DOHH2 (cell line): ENCODE measurements at regions not wholly inside any gene's neighbourhood (a gene's known extent, or its start where the extent isn't known, plus 50 kb on each side); places are given as distances from the start of the nearest gene placed in this dataset.
"Not testable (repeated sequence)": the region's sequence is repeated elsewhere in the genome, so short reads cannot be mapped to it uniquely, and the experiment has no call there.

ENCODE experiments used
- H3F3A ChIP-seq: fragments of 200-600 bp; sonication (generic), shearing (Covaris generic); 2 replicates; pipeline ENCODE4 v1.6.0; 2016; ENCODE audit warnings: antibody characterized with exemption, mild to moderate bottlenecking; ENCODE audit not compliant: control insufficient read depth, insufficient read depth
- H3K27ac ChIP-seq: fragments of 200-600 bp; sonication (generic); 2 replicates; pipeline ENCODE4 v1.5.1; 2014; ENCODE audit warnings: low read depth, mild to moderate bottlenecking, low read length, moderate library complexity
- H3K27me3 ChIP-seq: fragments of 200-600 bp; sonication (generic); 2 replicates; pipeline ENCODE4 v1.6.1; 2014; ENCODE audit warnings: mild to moderate bottlenecking, low read length, mixed read lengths; ENCODE audit not compliant: control insufficient read depth
- H3K36me3 ChIP-seq: fragments of 200-600 bp; sonication (generic); 2 replicates; pipeline ENCODE4 v1.6.1; 2014; ENCODE audit warnings: mild to moderate bottlenecking, low read length, moderate library complexity, mixed read lengths; ENCODE audit not compliant: control insufficient read depth
- H3K4me1 ChIP-seq: fragments of 200-600 bp; sonication (generic); 2 replicates; pipeline ENCODE4 v1.6.1; 2014; ENCODE audit warnings: mild to moderate bottlenecking, low read length, mixed read lengths; ENCODE audit not compliant: control insufficient read depth
- H3K4me2 ChIP-seq: fragments of 200-600 bp; sonication (generic); 2 replicates; pipeline ENCODE4 v1.6.0; 2014; ENCODE audit warnings: mild to moderate bottlenecking, low read length, moderate library complexity
- H3K4me3 ChIP-seq: fragments of 200-600 bp; sonication (generic); 2 replicates; pipeline ENCODE4 v1.5.1; 2014; ENCODE audit warnings: mild to moderate bottlenecking, low read length, mixed read lengths
- H3K79me2 ChIP-seq: fragments of 200-600 bp; sonication (generic); 2 replicates; pipeline ENCODE4 v1.6.1; 2014; ENCODE audit warnings: mild to moderate bottlenecking, low read length, mixed read lengths; ENCODE audit not compliant: control insufficient read depth
- H3K9me2 ChIP-seq: fragments of 200-600 bp; sonication (generic); replicated peaks from 2 replicates; pipeline ENCODE4 v1.6.1; 2014; ENCODE audit warnings: mild to moderate bottlenecking, low read length, mixed read lengths; ENCODE audit not compliant: control insufficient read depth
- H3K9me3 ChIP-seq: fragments of 200-600 bp; sonication (generic); 2 replicates; pipeline ENCODE4 v1.6.1; 2014; ENCODE audit warnings: antibody characterized with exemption, low read length, mixed read lengths; ENCODE audit not compliant: control insufficient read depth, insufficient read depth
- H4K20me1 ChIP-seq: fragments of 200-600 bp; sonication (generic); 2 replicates; pipeline ENCODE4 v1.6.0; 2014; ENCODE audit warnings: low read depth, mild to moderate bottlenecking, antibody characterized with exemption, low read length, moderate library complexity; ENCODE audit not compliant: control insufficient read depth, insufficient read depth
- EZH2phosphoT487 ChIP-seq: fragments of 200-600 bp; sonication (generic); IDR thresholded peaks from 2 replicates; pipeline ENCODE4 v1.6.1; 2017; ENCODE audit warnings: borderline replicate concordance, mild to moderate bottlenecking, antibody characterized with exemption, low read length, moderate library complexity, mixed read lengths
- TF ChIP-seq, protein P1 (sequence below): fragments of 200-600 bp; sonication (generic); IDR thresholded peaks from one replicate; pipeline ENCODE4 v1.5.1; 2014; ENCODE audit warnings: antibody characterized with exemption, mild to moderate bottlenecking, low read depth, low read length; ENCODE audit not compliant: poor library complexity, severe bottlenecking

- no peaks in the 10 kb centered on the region for H3K4me1 ChIP-seq
- H3K27ac ChIP-seq, result no peak overlapping the region
- H3K27me3 ChIP-seq, result no peaks in the 10 kb centered on the region
- no peaks in the 10 kb centered on the region for H3K79me2 ChIP-seq
- H3K36me3 ChIP-seq, result no peaks in the 10 kb centered on the region
- no peak for TF ChIP-seq EZH2phosphoT487
- TF ChIP-seq, protein P1, sequence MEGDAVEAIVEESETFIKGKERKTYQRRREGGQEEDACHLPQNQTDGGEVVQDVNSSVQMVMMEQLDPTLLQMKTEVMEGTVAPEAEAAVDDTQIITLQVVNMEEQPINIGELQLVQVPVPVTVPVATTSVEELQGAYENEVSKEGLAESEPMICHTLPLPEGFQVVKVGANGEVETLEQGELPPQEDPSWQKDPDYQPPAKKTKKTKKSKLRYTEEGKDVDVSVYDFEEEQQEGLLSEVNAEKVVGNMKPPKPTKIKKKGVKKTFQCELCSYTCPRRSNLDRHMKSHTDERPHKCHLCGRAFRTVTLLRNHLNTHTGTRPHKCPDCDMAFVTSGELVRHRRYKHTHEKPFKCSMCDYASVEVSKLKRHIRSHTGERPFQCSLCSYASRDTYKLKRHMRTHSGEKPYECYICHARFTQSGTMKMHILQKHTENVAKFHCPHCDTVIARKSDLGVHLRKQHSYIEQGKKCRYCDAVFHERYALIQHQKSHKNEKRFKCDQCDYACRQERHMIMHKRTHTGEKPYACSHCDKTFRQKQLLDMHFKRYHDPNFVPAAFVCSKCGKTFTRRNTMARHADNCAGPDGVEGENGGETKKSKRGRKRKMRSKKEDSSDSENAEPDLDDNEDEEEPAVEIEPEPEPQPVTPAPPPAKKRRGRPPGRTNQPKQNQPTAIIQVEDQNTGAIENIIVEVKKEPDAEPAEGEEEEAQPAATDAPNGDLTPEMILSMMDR, result no peak
- no peak overlapping the region for H3K4me2 ChIP-seq
- no peaks in the 10 kb centered on the region for H4K20me1 ChIP-seq
- H3K4me3 ChIP-seq, result no peak overlapping the region
- H3K9me3 ChIP-seq, result 0 out of 2 replicates have a peak, but pooled peaks cover 2% of the 10 kb centered on the region
- no peaks in the 10 kb centered on the region for H3F3A ChIP-seq
- no peaks in the 10 kb centered on the region for H3K9me2 ChIP-seq
Observed at GRCh38 chrX:1876041-1876440, 261.2 kb downstream of the ASMT start.

DNA sequence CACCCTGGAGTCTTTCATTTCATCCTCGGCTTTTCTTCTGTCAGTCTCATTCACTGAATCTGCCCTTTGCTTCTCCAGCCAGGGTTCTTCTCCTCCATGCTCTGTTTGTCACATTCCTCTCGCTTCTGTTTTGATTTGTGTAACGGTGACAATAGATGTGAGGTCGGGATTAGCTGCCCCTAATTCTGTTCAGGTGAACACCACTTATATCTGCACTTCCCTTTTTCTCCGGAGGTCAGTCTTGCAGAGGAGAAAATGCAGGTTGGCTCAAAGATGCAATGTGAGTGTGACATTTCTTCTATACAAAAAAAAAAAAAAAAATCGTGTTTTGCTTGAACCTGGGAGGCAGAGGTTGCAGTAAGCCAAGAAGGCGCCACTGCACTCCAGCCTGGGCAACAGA, 262.9 kb downstream of the ASMT start:
- Histone ChIP-seq H3K9me2 (no peaks in the 10 kb centered on the region), H3K36me3 (no peaks in the 10 kb centered on the region), H3F3A (no peaks in the 10 kb centered on the region), H4K20me1 (no peaks in the 10 kb centered on the region), H3K27ac (no peak overlapping the region), H3K27me3 (no peaks in the 10 kb centered on the region), H3K79me2 (no peaks in the 10 kb centered on the region), H3K4me1 (no peaks in the 10 kb centered on the region), H3K4me3 (no peak overlapping the region), H3K9me3 (0 out of 2 replicates have a peak, but pooled peaks cover 2% of the 10 kb centered on the region), H3K4me2 (no peak overlapping the region)
- TF ChIP-seq, protein P1, result no peak
- no peak for TF ChIP-seq EZH2phosphoT487

GRCh38 chrX:1880884-1881817, 266.3 kb downstream of the ASMT start:
- not testable (repeated sequence) for H3K27ac ChIP-seq, H3F3A ChIP-seq, H3K4me1 ChIP-seq

DNA sequence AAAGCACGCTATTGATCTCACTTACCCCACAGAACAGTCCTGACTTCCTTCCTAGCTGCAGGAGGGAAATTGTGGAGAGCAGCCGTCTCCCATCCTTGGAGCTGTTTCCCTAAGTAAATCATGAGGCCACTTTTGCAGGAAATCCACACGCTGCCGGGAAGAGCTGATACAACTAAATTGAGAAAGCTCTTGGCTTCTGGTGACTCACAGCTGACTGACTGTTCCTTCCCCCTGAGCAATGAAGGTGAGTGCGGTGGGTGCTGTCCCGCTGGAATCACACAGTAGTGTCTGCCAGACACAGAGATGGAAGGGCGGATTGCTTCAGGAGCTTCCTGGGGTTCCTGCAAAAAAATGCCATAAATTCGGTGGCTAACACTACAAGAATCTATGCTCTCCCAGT, 268.9 kb downstream of the ASMT start:
- no peaks in the 10 kb centered on the region for H3K27me3 ChIP-seq
- H3K36me3 ChIP-seq, result no peaks in the 10 kb centered on the region
- H3K4me1 ChIP-seq, result no peaks in the 10 kb centered on the region
- H3K9me3 ChIP-seq, result no peaks in the 10 kb centered on the region
- H3K27ac ChIP-seq, result no peak overlapping the region
- no peaks in the 10 kb centered on the region for H3K9me2 ChIP-seq
- no peaks in the 10 kb centered on the region for H3K79me2 ChIP-seq
- TF ChIP-seq, protein P1, result no peak
- TF ChIP-seq EZH2phosphoT487, result no peak
- no peaks in the 10 kb centered on the region for H4K20me1 ChIP-seq
- no peaks in the 10 kb centered on the region for H3F3A ChIP-seq
- no peak overlapping the region for H3K4me3 ChIP-seq
- no peak overlapping the region for H3K4me2 ChIP-seq

More at GRCh38 chrX:1880884-1881817, 266.3 kb downstream of the ASMT start:
- not testable (repeated sequence) for H3K36me3 ChIP-seq, H3K79me2 ChIP-seq, H3K9me2 ChIP-seq, H3K4me3 ChIP-seq, H4K20me1 ChIP-seq, H3K4me2 ChIP-seq, H3K9me3 ChIP-seq, H3K27me3 ChIP-seq
